ENCODE measurements at regions not wholly inside any gene's neighbourhood (a gene's known extent, or its start where the extent isn't known, plus 50 kb on each side); places are given as distances from the start of the nearest gene placed in this dataset.

GRCh38 chr1:14467112-14467511, 131.4 kb upstream of the KAZN start:
- TF ChIP-seq POLR2A (IDR thresholded peaks at IDR 0.05) (no peak), CTCF (IDR thresholded peaks at IDR 0.05) (no peak)
